ENCODE measurements at regions not wholly inside any gene's neighbourhood (a gene's known extent, or its start where the extent isn't known, plus 50 kb on each side); places are given as distances from the start of the nearest gene placed in this dataset.
"Not testable (repeated sequence)": the region's sequence is repeated elsewhere in the genome, so short reads cannot be mapped to it uniquely, and the experiment has no call there.

DNA sequence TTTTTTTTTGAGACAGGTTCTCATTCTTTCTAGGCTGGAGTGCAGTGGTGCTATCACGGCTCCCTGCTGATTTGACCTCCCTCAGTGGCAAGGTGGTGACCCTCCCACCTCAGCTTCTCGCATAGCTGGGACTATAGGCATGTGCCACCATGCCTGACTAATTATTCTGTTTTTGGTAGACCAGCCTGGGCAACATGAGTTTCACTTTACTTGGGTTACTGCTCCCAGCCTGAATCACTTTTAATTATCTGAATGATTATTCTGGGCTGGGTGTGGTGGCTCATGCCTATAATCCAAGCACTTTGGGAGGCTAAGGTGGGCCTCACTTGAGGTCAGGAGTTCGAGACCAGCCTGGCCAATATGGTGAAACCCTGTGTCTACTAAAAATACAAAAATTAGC, 308.2 kb downstream of the TYW1 start:
- H3K4ac ChIP-seq (replicated peaks; ENCODE audit: insufficient read length, low read depth, low read length); H4K8ac ChIP-seq (ENCODE audit: extremely low read depth, insufficient read depth, low read length); H3K9ac ChIP-seq (replicated peaks in 1 of 4; ENCODE audit: extremely low read depth in 1 of 4, low read depth in 3 of 4, low read length in 3 of 4); H3K4me3 ChIP-seq (ENCODE audit: extremely low read depth in 1 of 4, insufficient read depth in 2 of 4, low read depth in 3 of 4, low read length in 4 of 4); H2BK20ac ChIP-seq (ENCODE audit: low read length); FAIRE-seq; H2BK120ac ChIP-seq (replicated peaks; ENCODE audit: low read depth, low read length); H3K18ac ChIP-seq (ENCODE audit: extremely low read depth, low read length); CTCF ChIA-PET (ENCODE audit: partially characterized antibody); H3K4me2 ChIP-seq (ENCODE audit: insufficient read depth in 1 of 2, low read depth in 2 of 2, low read length in 2 of 2); H2BK12ac ChIP-seq (ENCODE audit: low read depth, low read length); H2BK5ac ChIP-seq (ENCODE audit: low read depth, low read length); H3K14ac ChIP-seq (ENCODE audit: insufficient read length); H2BK15ac ChIP-seq (ENCODE audit: low read length); H3K27me3 ChIP-seq (replicated peaks in 1 of 4; ENCODE audit: control insufficient read depth in 3 of 4, extremely low read depth in 1 of 4, insufficient read depth in 3 of 4, low read length in 3 of 4); H3K56ac ChIP-seq (replicated peaks; ENCODE audit: insufficient read length, low read depth, low read length); H4K5ac ChIP-seq (ENCODE audit: insufficient read length, low read depth, low read length); H3K23me2 ChIP-seq (ENCODE audit: low read depth, low read length); H3K9me3 ChIP-seq (ENCODE audit: insufficient read depth in 2 of 2, low read depth in 1 of 2, low read length in 1 of 2); H4K20me1 ChIP-seq (replicated peaks in 1 of 2; ENCODE audit: control insufficient read depth in 1 of 2, insufficient read depth in 2 of 2, low read length in 2 of 2); H3K23ac ChIP-seq (ENCODE audit: insufficient read length); H3K4me1 ChIP-seq (replicated peaks in 1 of 4; ENCODE audit: control insufficient read depth in 3 of 4, insufficient read depth in 4 of 4, low read length in 3 of 4); H3K79me1 ChIP-seq (ENCODE audit: low read depth, low read length); H2AFZ ChIP-seq (ENCODE audit: low read length); H3K27ac ChIP-seq (ENCODE audit: low read depth, low read length); H4K91ac ChIP-seq (replicated peaks; ENCODE audit: insufficient read length, low read length); H2AK5ac ChIP-seq (ENCODE audit: low read depth, low read length); DNase-seq (ENCODE audit: low read depth in 1 of 2, low spot score in 2 of 2): not testable (repeated sequence)
- POLR2A ChIA-PET (ENCODE audit: partially characterized antibody), result interaction anchor here (0.6 to 1.4 kb wide), 2 partner anchors 9 to 10 kb away, joined by 5 read pairs; no protein-coding TSS in a partner anchor
- Histone ChIP-seq H3K36me3 (ENCODE audit: control insufficient read depth in 2 of 4, insufficient read depth in 4 of 4, low read length in 3 of 4) (peaks cover 3 to 24% (median 16%) of the 10 kb centered on the region in 4 experiments; a peak in 6 of 8 replicates), H3K79me2 (ENCODE audit: control insufficient read depth in 1 of 2, insufficient read depth in 2 of 2, low read length in 2 of 2) (peaks cover 0 to 22% of the 10 kb centered on the region in 2 experiments; a peak in 2 of 4 replicates)
- WGBS, 2 experiments (ENCODE audit: extremely low coverage in 1 of 2, insufficient coverage in 1 of 2, insufficient read length in 1 of 2, insufficient replicate concordance in 2 of 2, low coverage in 1 of 2, low lambda C conversion rate in 2 of 2, missing lambda C conversion rate in 1 of 2), result 86% methylated on average over 3 of the region's 3 CpGs; no CpG with 5 or more reads in 1 of the 2 experiments

All from H1 (cell line).